K562 (cell line): ENCODE measurements at regions not wholly inside any gene's neighbourhood (a gene's known extent, or its start where the extent isn't known, plus 50 kb on each side); places are given as distances from the start of the nearest gene placed in this dataset.

ENCODE experiments used
- ARID2 ChIP-seq: fragments of 450-650 bp; IDR thresholded peaks from 2 replicates; pipeline ENCODE4 v1.6.1; 2017; ENCODE audit warnings: antibody characterized with exemption, mild to moderate bottlenecking
- CTCF ChIP-seq, 3 experiments: IDR thresholded peaks in 2 of 3; conservative IDR thresholded peaks in 1 of 3; 2 replicates each; pipeline ENCODE4 v1.5.1; 2011 to 2012; ENCODE audit warnings: low read length in 3 of 3, mild to moderate bottlenecking in 3 of 3, control low read depth in 2 of 3, improper control_type of control experiment in 1 of 3, inconsistent platforms in 1 of 3, low read depth in 1 of 3, mixed read lengths in 1 of 3, moderate library complexity in 1 of 3; ENCODE audit not compliant: insufficient read depth in 2 of 3
- HMGXB4 ChIP-seq: sonication (generic); formaldehyde crosslinking; IDR thresholded peaks from 2 replicates; pipeline ENCODE4 v1.8.1; 2023; ENCODE audit warnings: mild to moderate bottlenecking, missing genetic modification reagents
- MAX ChIP-seq: sonication (generic); formaldehyde crosslinking; IDR thresholded peaks from 2 replicates; pipeline ENCODE4 v1.9.0; 2022; ENCODE audit warnings: mild to moderate bottlenecking, missing genetic modification reagents
- MXI1 ChIP-seq: IDR thresholded peaks from 2 replicates; pipeline ENCODE4 v1.6.1; 2011; ENCODE audit warnings: low read depth, mild to moderate bottlenecking, improper control_type of control experiment, low read length
- PCBP2 ChIP-seq: fragments of 200-400 bp; formaldehyde crosslinking; IDR thresholded peaks from 2 replicates; pipeline ENCODE4 v1.6.1; 2018; ENCODE audit warnings: low read length, low read depth, mild to moderate bottlenecking, moderate library complexity; ENCODE audit not compliant: poor library complexity, severe bottlenecking
- RNF2 ChIP-seq: sonication (generic); IDR thresholded peaks from 2 replicates; pipeline ENCODE4 v1.6.1; 2016
- ZNF589 ChIP-seq: fragments of 200-800 bp; sonication (Bioruptor generic); IDR thresholded peaks from 2 replicates; pipeline ENCODE4 v1.6.1; 2016; ENCODE audit warnings: low read depth, missing genetic modification characterization, missing compliant biosample characterization
- ZZZ3 ChIP-seq: fragments of 450-650 bp; IDR thresholded peaks from 2 replicates; pipeline ENCODE4 v1.6.1; 2016; ENCODE audit warnings: antibody characterized with exemption, mild to moderate bottlenecking, moderate library complexity
- TF ChIP-seq, protein P1 (sequence below): sonication (generic); formaldehyde crosslinking; IDR thresholded peaks from 2 replicates; pipeline ENCODE4 v1.8.0; 2022; ENCODE audit warnings: missing genetic modification reagents, mild to moderate bottlenecking, borderline replicate concordance

DNA sequence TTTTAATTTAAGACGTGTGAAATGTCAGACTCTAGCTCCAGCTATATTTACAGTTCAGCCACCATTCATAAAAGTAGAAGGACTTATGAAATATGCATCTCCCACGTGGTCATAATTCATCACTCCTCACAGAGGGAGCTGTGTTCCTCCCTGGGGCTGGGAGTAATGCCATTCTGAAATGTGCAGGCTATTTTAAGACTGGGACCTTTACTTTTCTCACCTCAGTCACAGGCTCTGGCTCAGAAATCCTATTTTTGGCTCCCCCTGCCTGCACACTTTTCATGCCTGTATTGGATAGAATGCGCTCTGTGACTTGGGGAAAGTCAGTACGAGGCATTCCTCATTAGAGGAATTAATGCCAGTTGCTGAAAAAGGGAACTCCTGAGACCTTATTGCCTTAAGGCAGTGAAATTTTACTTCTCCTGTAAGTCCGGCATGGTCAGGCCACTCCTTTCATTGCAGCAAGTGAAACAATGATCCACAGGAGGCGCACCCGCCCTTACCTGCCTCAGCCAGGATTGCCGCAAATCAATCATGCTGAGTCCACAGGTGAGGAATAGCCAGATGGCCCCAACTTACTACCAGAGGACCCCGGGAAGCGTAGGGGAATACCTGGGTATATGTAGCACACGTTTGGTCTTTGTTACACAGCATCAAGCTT lies 1133.2 kb upstream of the TMEM132C start:
- TF ChIP-seq PCBP2 (no peak), CTCF (IDR thresholded peaks at IDR 0.05 in 2 of 3, conservative IDR thresholded peaks at IDR 0.05 in 1 of 3; ENCODE audit: insufficient read depth in 2 of 3, low read depth in 1 of 3, low read length in 3 of 3) (no peak), RNF2 (no peak), HMGXB4 (CRISPR knock-in tag) (no peak), ZNF589 (CRISPR knock-in tag) (no peak), ZZZ3 (no peak), MXI1 (no peak), ARID2 (no peak), MAX (CRISPR knock-in tag) (no peak)
- TF ChIP-seq, protein P1, sequence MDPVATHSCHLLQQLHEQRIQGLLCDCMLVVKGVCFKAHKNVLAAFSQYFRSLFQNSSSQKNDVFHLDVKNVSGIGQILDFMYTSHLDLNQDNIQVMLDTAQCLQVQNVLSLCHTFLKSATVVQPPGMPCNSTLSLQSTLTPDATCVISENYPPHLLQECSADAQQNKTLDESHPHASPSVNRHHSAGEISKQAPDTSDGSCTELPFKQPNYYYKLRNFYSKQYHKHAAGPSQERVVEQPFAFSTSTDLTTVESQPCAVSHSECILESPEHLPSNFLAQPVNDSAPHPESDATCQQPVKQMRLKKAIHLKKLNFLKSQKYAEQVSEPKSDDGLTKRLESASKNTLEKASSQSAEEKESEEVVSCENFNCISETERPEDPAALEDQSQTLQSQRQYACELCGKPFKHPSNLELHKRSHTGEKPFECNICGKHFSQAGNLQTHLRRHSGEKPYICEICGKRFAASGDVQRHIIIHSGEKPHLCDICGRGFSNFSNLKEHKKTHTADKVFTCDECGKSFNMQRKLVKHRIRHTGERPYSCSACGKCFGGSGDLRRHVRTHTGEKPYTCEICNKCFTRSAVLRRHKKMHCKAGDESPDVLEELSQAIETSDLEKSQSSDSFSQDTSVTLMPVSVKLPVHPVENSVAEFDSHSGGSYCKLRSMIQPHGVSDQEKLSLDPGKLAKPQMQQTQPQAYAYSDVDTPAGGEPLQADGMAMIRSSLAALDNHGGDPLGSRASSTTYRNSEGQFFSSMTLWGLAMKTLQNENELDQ = no peak
